ENCODE measurements at regions not wholly inside any gene's neighbourhood (a gene's known extent, or its start where the extent isn't known, plus 50 kb on each side); places are given as distances from the start of the nearest gene placed in this dataset.

- no peak overlapping the region for H3K27ac ChIP-seq
- H3K9me3 ChIP-seq = no peaks in the 10 kb centered on the region
- no peaks in the 10 kb centered on the region for H3K36me3 ChIP-seq
- H3K27me3 ChIP-seq = no peaks in the 10 kb centered on the region
- no peaks in the 10 kb centered on the region for H3K4me1 ChIP-seq
- TF ChIP-seq, protein P1, sequence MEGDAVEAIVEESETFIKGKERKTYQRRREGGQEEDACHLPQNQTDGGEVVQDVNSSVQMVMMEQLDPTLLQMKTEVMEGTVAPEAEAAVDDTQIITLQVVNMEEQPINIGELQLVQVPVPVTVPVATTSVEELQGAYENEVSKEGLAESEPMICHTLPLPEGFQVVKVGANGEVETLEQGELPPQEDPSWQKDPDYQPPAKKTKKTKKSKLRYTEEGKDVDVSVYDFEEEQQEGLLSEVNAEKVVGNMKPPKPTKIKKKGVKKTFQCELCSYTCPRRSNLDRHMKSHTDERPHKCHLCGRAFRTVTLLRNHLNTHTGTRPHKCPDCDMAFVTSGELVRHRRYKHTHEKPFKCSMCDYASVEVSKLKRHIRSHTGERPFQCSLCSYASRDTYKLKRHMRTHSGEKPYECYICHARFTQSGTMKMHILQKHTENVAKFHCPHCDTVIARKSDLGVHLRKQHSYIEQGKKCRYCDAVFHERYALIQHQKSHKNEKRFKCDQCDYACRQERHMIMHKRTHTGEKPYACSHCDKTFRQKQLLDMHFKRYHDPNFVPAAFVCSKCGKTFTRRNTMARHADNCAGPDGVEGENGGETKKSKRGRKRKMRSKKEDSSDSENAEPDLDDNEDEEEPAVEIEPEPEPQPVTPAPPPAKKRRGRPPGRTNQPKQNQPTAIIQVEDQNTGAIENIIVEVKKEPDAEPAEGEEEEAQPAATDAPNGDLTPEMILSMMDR (IDR thresholded peaks at IDR 0.05) = no peak
- intact Hi-C loops (cut with DNase I) = no loop called here
- no peak for DNase-seq (ENCODE audit: low spot score in 2 of 2)
- H3K4me3 ChIP-seq = no peak overlapping the region
Observed at GRCh38 chr7:68348401-68348800, 1249.9 kb upstream of the AUTS2 start.

GRCh38 chr7:68362745-68363518 is 1235.3 kb upstream of the AUTS2 start:
- Histone ChIP-seq H3K4me1 (no peaks in the 10 kb centered on the region), H3K9me3 (no peaks in the 10 kb centered on the region), H3K27me3 (no peaks in the 10 kb centered on the region), H3K4me3 (no peak overlapping the region), H3K27ac (no peak overlapping the region), H3K36me3 (no peaks in the 10 kb centered on the region)
- no peak for DNase-seq (ENCODE audit: low spot score in 2 of 2)
- intact Hi-C loops (cut with DNase I) = no loop called here
- TF ChIP-seq, protein P1 (IDR thresholded peaks at IDR 0.05) = no peak

- Histone ChIP-seq H3K4me1 (no peaks in the 10 kb centered on the region), H3K9me3 (no peaks in the 10 kb centered on the region), H3K4me3 (no peak overlapping the region), H3K27me3 (no peaks in the 10 kb centered on the region), H3K27ac (no peak overlapping the region), H3K36me3 (no peaks in the 10 kb centered on the region)
- TF ChIP-seq, protein P1 (IDR thresholded peaks at IDR 0.05) = no peak
- DNase-seq (ENCODE audit: low spot score in 2 of 2) = no peak
- intact Hi-C loops (cut with DNase I) = no loop called here
Observed at GRCh38 chr7:68364886-68365625, 1233.2 kb upstream of the AUTS2 start.

GRCh38 chr7:68371985-68372384 is 1226.3 kb upstream of the AUTS2 start:
- no peaks in the 10 kb centered on the region for H3K4me1 ChIP-seq
- H3K27me3 ChIP-seq = no peaks in the 10 kb centered on the region
- no peaks in the 10 kb centered on the region for H3K9me3 ChIP-seq
- no peaks in the 10 kb centered on the region for H3K36me3 ChIP-seq
- TF ChIP-seq, protein P1 (IDR thresholded peaks at IDR 0.05) = no peak
- H3K4me3 ChIP-seq = no peak overlapping the region
- DNase-seq (ENCODE audit: low spot score in 2 of 2) = no peak
- intact Hi-C loops (cut with DNase I) = no loop called here
- no peak overlapping the region for H3K27ac ChIP-seq

DNA sequence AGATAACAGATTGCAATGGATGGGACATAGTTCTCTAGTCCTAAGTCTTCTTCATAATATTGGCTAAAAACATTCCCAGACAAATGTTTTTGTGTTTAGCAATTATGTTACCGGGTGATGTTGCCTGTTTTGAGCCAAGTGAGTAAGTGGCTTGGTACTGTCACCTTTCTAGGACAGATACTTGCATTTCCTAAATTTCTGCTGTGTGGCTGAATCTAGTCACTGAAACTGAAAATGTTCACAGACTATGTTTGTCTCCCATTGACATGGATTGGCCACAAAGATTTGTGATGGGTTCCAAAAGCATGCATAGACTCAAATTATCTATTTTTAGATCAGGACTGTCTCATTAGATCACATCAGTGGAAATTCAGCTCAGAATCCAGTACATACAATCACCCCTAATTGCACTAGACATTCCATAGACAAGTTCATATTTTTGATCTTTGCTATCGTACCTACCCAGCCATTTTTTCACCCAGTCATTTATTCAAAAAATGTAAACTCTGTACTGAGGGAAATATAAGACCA is 1222.1 kb upstream of the AUTS2 start:
- DNase-seq (ENCODE audit: low spot score in 2 of 2) = no peak
- intact Hi-C loops (cut with DNase I) = no loop called here
- H3K9me3 ChIP-seq = no peaks in the 10 kb centered on the region
- no peaks in the 10 kb centered on the region for H3K36me3 ChIP-seq
- no peak overlapping the region for H3K27ac ChIP-seq
- H3K4me1 ChIP-seq = no peaks in the 10 kb centered on the region
- TF ChIP-seq, protein P1 (IDR thresholded peaks at IDR 0.05) = no peak
- H3K27me3 ChIP-seq = no peaks in the 10 kb centered on the region
- no peak overlapping the region for H3K4me3 ChIP-seq
